ENCODE measurements at regions not wholly inside any gene's neighbourhood (a gene's known extent, or its start where the extent isn't known, plus 50 kb on each side); places are given as distances from the start of the nearest gene placed in this dataset.

DNA sequence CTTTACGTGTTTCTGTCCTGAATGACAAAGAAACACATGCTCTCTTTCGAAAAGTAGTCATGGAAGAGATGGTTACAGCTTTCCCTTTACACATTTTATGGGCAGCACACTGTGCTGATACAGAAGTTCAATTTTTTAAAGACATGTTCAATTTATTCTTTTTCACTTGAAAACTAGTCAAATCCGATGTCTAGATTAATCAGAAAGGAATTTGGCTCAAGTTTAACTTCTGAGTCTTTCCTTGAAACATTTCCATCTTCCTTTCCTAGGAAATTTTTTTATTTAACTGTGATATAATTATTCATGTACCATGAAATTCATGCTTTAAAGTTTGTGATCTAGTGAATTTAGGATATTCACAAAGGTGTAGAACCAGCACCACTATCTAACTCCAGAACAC lies 360.1 kb downstream of the TNS3 start:
- no peak for TF ChIP-seq POLR2A (IDR thresholded peaks at IDR 0.05)
- TF ChIP-seq, protein P1, sequence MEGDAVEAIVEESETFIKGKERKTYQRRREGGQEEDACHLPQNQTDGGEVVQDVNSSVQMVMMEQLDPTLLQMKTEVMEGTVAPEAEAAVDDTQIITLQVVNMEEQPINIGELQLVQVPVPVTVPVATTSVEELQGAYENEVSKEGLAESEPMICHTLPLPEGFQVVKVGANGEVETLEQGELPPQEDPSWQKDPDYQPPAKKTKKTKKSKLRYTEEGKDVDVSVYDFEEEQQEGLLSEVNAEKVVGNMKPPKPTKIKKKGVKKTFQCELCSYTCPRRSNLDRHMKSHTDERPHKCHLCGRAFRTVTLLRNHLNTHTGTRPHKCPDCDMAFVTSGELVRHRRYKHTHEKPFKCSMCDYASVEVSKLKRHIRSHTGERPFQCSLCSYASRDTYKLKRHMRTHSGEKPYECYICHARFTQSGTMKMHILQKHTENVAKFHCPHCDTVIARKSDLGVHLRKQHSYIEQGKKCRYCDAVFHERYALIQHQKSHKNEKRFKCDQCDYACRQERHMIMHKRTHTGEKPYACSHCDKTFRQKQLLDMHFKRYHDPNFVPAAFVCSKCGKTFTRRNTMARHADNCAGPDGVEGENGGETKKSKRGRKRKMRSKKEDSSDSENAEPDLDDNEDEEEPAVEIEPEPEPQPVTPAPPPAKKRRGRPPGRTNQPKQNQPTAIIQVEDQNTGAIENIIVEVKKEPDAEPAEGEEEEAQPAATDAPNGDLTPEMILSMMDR (IDR thresholded peaks at IDR 0.05): no peak
- no peak for TF ChIP-seq EP300 (IDR thresholded peaks at IDR 0.05)
- Histone ChIP-seq H3K27ac (no peak overlapping the region), H3K36me3 (no peaks in the 10 kb centered on the region), H3K9me3 (no peaks in the 10 kb centered on the region), H3K4me1 (no peaks in the 10 kb centered on the region), H3K27me3 (no peaks in the 10 kb centered on the region), H3K4me3 (no peak overlapping the region)
- no peak for DNase-seq (ENCODE audit: low spot score in 2 of 2)
- WGBS, 2 donors: 68 to 72% methylated on average over 3 of the region's 3 CpGs

GRCh38 chr7:47218378-47219176 lies 363.3 kb downstream of the TNS3 start:
- no peak for TF ChIP-seq EP300 (IDR thresholded peaks at IDR 0.05)
- no peak for TF ChIP-seq POLR2A (IDR thresholded peaks at IDR 0.05)
- TF ChIP-seq, protein P1 (IDR thresholded peaks at IDR 0.05): no peak
- 80 to 81% methylated on average over 9 of the region's 9 CpGs for WGBS, 2 donors
- H3K9me3 ChIP-seq: no peaks in the 10 kb centered on the region
- H3K27me3 ChIP-seq: no peaks in the 10 kb centered on the region
- no peaks in the 10 kb centered on the region for H3K4me1 ChIP-seq
- H3K4me3 ChIP-seq: no peak overlapping the region
- H3K27ac ChIP-seq: no peak overlapping the region
- H3K36me3 ChIP-seq: no peaks in the 10 kb centered on the region
- DNase-seq (ENCODE audit: low spot score in 2 of 2): no peak

DNA sequence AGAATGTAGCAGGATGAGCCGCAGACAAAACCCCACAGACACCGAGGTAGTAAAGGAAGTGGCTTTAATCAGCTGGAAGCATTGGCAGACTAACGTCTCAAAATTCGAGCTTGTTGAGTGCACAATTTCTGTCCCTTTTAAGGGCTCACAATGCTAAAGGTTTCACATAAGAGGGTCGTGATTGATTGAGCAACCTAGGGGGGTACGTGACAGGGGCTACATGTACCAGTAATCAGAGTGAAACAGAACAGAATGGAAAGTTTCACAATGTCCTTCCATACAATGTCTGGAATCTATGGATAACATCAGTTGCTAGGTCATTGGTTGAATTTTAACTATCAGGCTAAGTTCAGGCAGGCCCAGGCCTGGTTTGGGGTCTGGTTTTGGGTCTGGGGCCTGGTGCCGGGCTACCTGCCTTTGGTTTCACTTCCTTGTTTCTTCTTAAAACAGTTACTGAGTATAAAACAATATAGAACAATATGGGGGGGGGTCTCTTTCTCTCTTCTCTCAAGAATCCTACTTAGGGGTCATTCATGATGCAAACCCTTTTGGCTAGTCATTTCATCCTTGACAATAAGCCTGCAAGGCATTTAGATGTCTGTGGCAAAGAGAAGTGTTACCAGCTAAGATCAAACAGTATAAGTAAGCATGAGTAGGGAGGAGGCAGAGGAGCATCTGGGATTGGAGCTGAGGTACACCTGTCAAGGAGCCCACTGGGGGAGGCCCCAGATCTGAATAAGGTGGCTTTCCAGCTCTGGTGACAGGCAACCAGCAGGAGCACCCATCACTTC lies 364.1 kb downstream of the TNS3 start:
- TF ChIP-seq POLR2A (IDR thresholded peaks at IDR 0.05) (no peak), EP300 (IDR thresholded peaks at IDR 0.05) (no peak)
- TF ChIP-seq, protein P1 (IDR thresholded peaks at IDR 0.05): no peak
- no peaks in the 10 kb centered on the region for H3K9me3 ChIP-seq
- no peak for DNase-seq (ENCODE audit: low spot score in 2 of 2)

DNA sequence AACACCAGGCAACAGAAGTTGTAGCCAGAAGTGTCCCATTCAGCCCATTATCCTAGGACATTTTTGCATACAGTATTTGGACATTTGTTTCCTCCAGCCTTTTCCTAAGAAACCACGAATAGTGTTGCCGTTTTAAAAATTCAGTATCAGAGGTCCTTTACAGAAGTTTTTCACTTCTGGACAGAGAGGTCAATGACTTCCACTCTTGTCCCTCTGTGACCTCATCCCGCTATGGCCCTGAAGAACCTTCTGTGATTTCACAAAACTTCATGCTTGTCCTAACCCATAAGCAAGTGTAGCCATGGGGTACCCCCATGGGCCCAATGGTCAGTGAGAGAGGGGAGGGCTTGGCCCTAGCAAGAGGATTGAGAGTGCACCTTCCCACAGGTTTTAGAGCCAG lies 364.8 kb downstream of the TNS3 start:
- Histone ChIP-seq H3K27me3 (no peaks in the 10 kb centered on the region), H3K9me3 (no peaks in the 10 kb centered on the region), H3K4me1 (no peaks in the 10 kb centered on the region), H3K36me3 (no peaks in the 10 kb centered on the region), H3K27ac (no peak overlapping the region), H3K4me3 (no peak overlapping the region)
- TF ChIP-seq POLR2A (IDR thresholded peaks at IDR 0.05) (no peak), EP300 (IDR thresholded peaks at IDR 0.05) (no peak)
- TF ChIP-seq, protein P1 (IDR thresholded peaks at IDR 0.05): no peak
- 63 to 68% methylated on average over 3 of the region's 3 CpGs for WGBS, 2 donors
- no peak for DNase-seq (ENCODE audit: low spot score in 2 of 2)

More for the DNA sequence above, 364.1 kb downstream of the TNS3 start:
- no peak overlapping the region for H3K27ac ChIP-seq
- no peaks in the 10 kb centered on the region for H3K27me3 ChIP-seq
- H3K36me3 ChIP-seq: no peaks in the 10 kb centered on the region
- 75 to 81% methylated on average over 7 of the region's 7 CpGs for WGBS, 2 donors
- H3K4me1 ChIP-seq: no peaks in the 10 kb centered on the region
- no peak overlapping the region for H3K4me3 ChIP-seq

DNA sequence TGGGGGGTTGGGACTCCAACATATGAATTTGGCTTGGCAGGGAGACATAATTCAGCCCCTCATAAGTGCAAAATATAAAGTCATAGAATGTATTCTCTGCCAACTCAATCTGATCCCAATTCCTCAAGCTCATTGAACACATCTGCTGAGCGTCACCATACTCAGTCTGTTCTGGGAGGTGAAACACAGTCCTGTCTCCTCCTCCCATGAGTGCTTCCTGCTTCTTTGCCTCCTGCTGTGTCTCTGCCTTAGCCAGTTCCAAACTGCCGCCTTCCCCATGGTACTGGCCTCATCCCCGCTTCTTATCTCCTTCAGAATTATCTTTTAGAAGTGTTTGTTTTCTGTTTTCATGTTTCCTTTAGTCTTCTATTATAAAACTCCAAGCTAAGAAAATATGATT lies 365.5 kb downstream of the TNS3 start:
- WGBS, 2 donors: 93 to 94% methylated on average over 3 of the region's 3 CpGs
- Histone ChIP-seq H3K36me3 (no peaks in the 10 kb centered on the region), H3K9me3 (no peaks in the 10 kb centered on the region), H3K4me3 (no peak overlapping the region), H3K27me3 (no peaks in the 10 kb centered on the region), H3K4me1 (no peaks in the 10 kb centered on the region), H3K27ac (no peak overlapping the region)
- DNase-seq (ENCODE audit: low spot score in 2 of 2): no peak
- TF ChIP-seq POLR2A (IDR thresholded peaks at IDR 0.05) (no peak), EP300 (IDR thresholded peaks at IDR 0.05) (no peak)
- TF ChIP-seq, protein P1 (IDR thresholded peaks at IDR 0.05): no peak
